Keratinocyte (primary cell): ENCODE measurements at regions not wholly inside any gene's neighbourhood (a gene's known extent, or its start where the extent isn't known, plus 50 kb on each side); places are given as distances from the start of the nearest gene placed in this dataset.

Experiments
- DNase-seq: peaks from one replicate; pipeline ENCODE4 v3.0.0-alpha.2; 2011; ENCODE audit warnings: low read depth, missing footprints, low spot score
- FAIRE-seq: peaks from 2 replicates; lab custom pipeline; 2011; peaks lifted over from hg19 to GRCh38; lab: Jason Lieb, UNC
- H2AFZ ChIP-seq: 2 replicates; pipeline ENCODE4 v1.6.0; 2012; ENCODE audit warnings: low read length, control low read depth, inconsistent platforms; ENCODE audit not compliant: control insufficient read depth
- H3K27ac ChIP-seq: 2 replicates; pipeline ENCODE4 v1.5.1; 2011; ENCODE audit warnings: low read length; ENCODE audit not compliant: control insufficient read depth, insufficient read depth
- H3K27me3 ChIP-seq: 3 replicates; pipeline ENCODE4 v1.6.0; 2011; ENCODE audit warnings: low read length; ENCODE audit not compliant: control insufficient read depth, insufficient read depth; ENCODE audit errors: extremely low read depth
- H3K36me3 ChIP-seq, 2 experiments: 2 replicates in 1 of 2; 3 replicates in 1 of 2; pipeline ENCODE4 v1.5.1; 2011; ENCODE audit warnings: low read length in 2 of 2, mild to moderate bottlenecking in 1 of 2; ENCODE audit not compliant: control insufficient read depth in 2 of 2, insufficient read depth in 2 of 2; ENCODE audit errors: extremely low read depth in 1 of 2
- H3K4me1 ChIP-seq: 3 replicates; pipeline ENCODE4 v1.5.1; 2011; ENCODE audit warnings: low read length; ENCODE audit not compliant: control insufficient read depth, insufficient read depth; ENCODE audit errors: extremely low read depth
- H3K4me2 ChIP-seq: 3 replicates; pipeline ENCODE4 v1.6.0; 2011; ENCODE audit warnings: low read depth, low read length; ENCODE audit not compliant: control insufficient read depth, insufficient read depth; ENCODE audit errors: extremely low read depth
- H3K4me3 ChIP-seq, 3 experiments: fragments of 200-600 bp in 1 of 3; sonication (generic) in 1 of 3; 2 replicates in 2 of 3; 3 replicates in 1 of 3; pipeline ENCODE4 v1.5.1; 2011 to 2016; ENCODE audit warnings: low read length in 3 of 3, mild to moderate bottlenecking in 3 of 3, control low read depth in 2 of 3, inconsistent platforms in 1 of 3, low read depth in 1 of 3, mixed read lengths in 1 of 3, mixed run types in 1 of 3, moderate library complexity in 1 of 3; ENCODE audit not compliant: control insufficient read depth in 2 of 3, insufficient read depth in 2 of 3; ENCODE audit errors: extremely low read depth in 1 of 3
- H3K79me2 ChIP-seq: 2 replicates; pipeline ENCODE4 v1.6.0; 2012; ENCODE audit warnings: low read length; ENCODE audit not compliant: control insufficient read depth, insufficient read depth
- H3K9ac ChIP-seq: 3 replicates; pipeline ENCODE4 v1.6.0; 2011; ENCODE audit warnings: low read length; ENCODE audit not compliant: control insufficient read depth, insufficient read depth; ENCODE audit errors: extremely low read depth
- H3K9me1 ChIP-seq: 3 replicates; pipeline ENCODE4 v1.6.0; 2011; ENCODE audit warnings: low read length; ENCODE audit not compliant: control insufficient read depth, insufficient read depth; ENCODE audit errors: extremely low read depth
- H3K9me3 ChIP-seq: 2 replicates; pipeline ENCODE4 v1.5.1; 2012; ENCODE audit warnings: low read depth, low read length; ENCODE audit not compliant: control insufficient read depth
- H4K20me1 ChIP-seq: 3 replicates; pipeline ENCODE4 v1.6.0; 2011; ENCODE audit warnings: low read length; ENCODE audit not compliant: control insufficient read depth, insufficient read depth; ENCODE audit errors: extremely low read depth
- CTCF ChIP-seq, 3 experiments: IDR thresholded peaks in 1 of 3; conservative IDR thresholded peaks in 1 of 3; optimal IDR thresholded peaks in 1 of 3; 2 replicates in 2 of 3; 3 replicates in 1 of 3; pipeline versions ENCODE3 to v1.5.1; 2011; ENCODE audit warnings: low read length in 3 of 3, mild to moderate bottlenecking in 3 of 3, moderate library complexity in 2 of 3, control low read depth in 1 of 3, inconsistent platforms in 1 of 3; ENCODE audit not compliant: insufficient read depth in 2 of 3; ENCODE audit errors: extremely low read depth in 1 of 3
- EZH2 ChIP-seq: IDR thresholded peaks from one replicate; pipeline ENCODE4 v1.6.1; 2012; ENCODE audit warnings: inconsistent platforms, mild to moderate bottlenecking, low read length, moderate library complexity
- dilution Hi-C: fragments of 300-500 bp; cut with MboI; formaldehyde crosslinking; loops from one replicate; pipeline ENCODE4 v1.7.0; 2020; ENCODE audit warnings: low sequenced_read_pairs; ENCODE audit not compliant: extremely low pct_ligation_motif_present

DNA sequence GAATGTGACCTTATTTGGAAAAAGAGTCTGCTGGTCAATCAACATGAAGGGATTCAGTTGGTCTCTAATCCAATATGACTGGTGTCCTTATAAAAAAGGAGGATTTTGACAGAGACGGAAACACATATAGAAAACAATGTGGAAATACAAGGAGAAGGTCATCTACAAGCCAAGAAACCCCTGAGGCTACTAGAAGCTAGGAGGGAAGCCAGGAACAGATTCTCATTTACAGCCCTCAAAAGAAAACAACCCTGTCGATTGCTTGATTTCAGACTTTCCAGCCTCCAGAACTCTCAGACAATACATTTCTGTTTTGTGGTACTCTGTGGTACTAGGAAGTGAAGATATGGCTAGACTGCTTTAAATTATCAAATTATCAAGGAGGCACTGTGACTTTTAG, 162.9 kb upstream of the IGF1R start:
- TF ChIP-seq EZH2 (no peak), CTCF (optimal IDR thresholded peaks at IDR 0.05 in 1 of 3, IDR thresholded peaks at IDR 0.05 in 1 of 3, conservative IDR thresholded peaks at IDR 0.05 in 1 of 3; ENCODE audit: extremely low read depth in 1 of 3, insufficient read depth in 2 of 3, low read length in 3 of 3) (no peak)
- FAIRE-seq (no peak), DNase-seq (no peak)
- Histone ChIP-seq H2AFZ (no peak overlapping the region), H3K36me3 (no peaks in the 10 kb centered on the region), H3K4me3 (no peak overlapping the region), H3K9me1 (no peaks in the 10 kb centered on the region), H3K4me2 (no peak overlapping the region), H3K4me1 (no peaks in the 10 kb centered on the region), H3K9ac (no peak overlapping the region), H3K79me2 (no peaks in the 10 kb centered on the region), H3K27ac (no peak overlapping the region), H4K20me1 (no peaks in the 10 kb centered on the region), H3K27me3 (peaks cover 20% of the 10 kb centered on the region), H3K9me3 (no peaks in the 10 kb centered on the region)
- dilution Hi-C loops, result no loop called here

DNA sequence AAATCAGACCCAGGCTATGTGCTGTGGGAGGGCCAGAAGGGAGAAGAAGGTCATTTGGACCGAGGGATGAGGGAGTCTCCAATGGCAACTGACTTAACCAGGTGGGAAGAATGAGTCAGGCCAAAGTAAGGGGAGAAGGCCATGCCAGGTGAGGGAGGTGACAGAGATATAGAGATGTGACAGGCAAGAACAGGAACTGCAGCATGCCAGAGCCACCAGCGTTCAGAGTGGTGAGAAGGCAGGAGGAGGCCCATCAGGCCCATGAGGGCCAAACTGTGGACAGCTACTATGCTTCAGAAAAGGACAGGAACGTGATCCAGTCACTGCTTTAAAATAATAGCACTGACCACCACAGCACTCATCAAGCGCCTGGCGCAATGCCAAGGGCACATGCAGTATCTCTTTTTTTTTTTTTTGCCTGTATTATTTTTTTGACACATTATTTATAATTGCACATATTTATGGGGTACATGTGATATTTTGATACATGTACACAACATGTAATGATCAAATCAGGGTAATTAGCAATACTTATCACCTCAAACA, 154.3 kb upstream of the IGF1R start:
- Histone ChIP-seq H2AFZ (no peak overlapping the region), H3K9me1 (no peaks in the 10 kb centered on the region), H3K79me2 (no peaks in the 10 kb centered on the region), H3K9me3 (no peaks in the 10 kb centered on the region), H3K4me3 (no peak overlapping the region), H3K4me2 (no peak overlapping the region), H3K27me3 (no peaks in the 10 kb centered on the region), H3K36me3 (no peaks in the 10 kb centered on the region), H4K20me1 (no peaks in the 10 kb centered on the region), H3K27ac (no peak overlapping the region), H3K4me1 (no peaks in the 10 kb centered on the region), H3K9ac (no peak overlapping the region)
- dilution Hi-C loops, result no loop called here
- TF ChIP-seq EZH2 (no peak), CTCF (optimal IDR thresholded peaks at IDR 0.05 in 1 of 3, IDR thresholded peaks at IDR 0.05 in 1 of 3, conservative IDR thresholded peaks at IDR 0.05 in 1 of 3; ENCODE audit: extremely low read depth in 1 of 3, insufficient read depth in 2 of 3, low read length in 3 of 3) (no peak)
- FAIRE-seq (no peak), DNase-seq (no peak)
